Nucleus accumbens (tissue), 56 donors: ENCODE measurements at regions not wholly inside any gene's neighbourhood (a gene's known extent, or its start where the extent isn't known, plus 50 kb on each side); places are given as distances from the start of the nearest gene placed in this dataset.
"Not testable (repeated sequence)": the region's sequence is repeated elsewhere in the genome, so short reads cannot be mapped to it uniquely, and the experiment has no call there.

ENCODE experiments used
- DNase-seq, 56 donors: peaks; one replicate each; lab custom pipeline; 2025; lab: John Stamatoyannopoulos, UW

DNA sequence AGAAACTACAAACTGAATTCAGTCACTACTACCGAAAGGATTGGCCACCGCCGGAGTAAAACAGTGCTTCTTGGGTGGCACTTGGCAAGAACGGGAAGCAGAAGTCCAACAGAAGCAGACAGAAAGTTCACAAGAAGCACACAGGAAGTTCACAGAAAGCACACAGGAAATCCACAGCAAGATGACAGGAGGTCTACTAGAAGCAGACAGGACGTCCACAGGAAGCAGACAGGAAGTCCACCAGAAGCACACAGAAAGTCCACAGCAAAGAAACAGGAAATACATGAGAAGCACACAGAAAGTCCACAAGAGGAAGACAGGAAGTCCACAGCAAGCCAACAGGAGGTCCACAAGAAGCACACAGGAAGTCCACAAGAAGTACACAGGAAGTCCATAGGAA, 399.2 kb upstream of the AUTS2 start:
- DNase-seq = no peak

DNA sequence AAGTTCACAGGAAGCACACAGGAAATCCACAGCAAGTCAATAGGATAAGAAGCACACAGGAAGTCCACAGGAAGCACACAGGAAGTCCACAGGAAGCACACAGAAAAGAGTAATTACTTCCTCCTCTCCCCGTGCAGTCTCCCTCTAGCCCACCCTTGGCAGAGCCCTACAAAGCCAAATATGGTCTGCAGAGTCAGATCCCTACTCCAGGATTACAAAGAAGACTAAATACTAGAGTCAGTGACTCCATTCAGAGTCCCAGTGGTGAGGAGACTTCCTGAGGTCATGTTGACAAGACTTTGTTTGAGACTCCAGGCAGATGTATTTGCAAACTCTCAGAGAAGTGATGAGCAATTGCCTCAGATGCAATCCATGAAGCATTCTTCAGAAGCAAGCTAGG, 398.6 kb upstream of the AUTS2 start:
- DNase-seq = no peak

DNA sequence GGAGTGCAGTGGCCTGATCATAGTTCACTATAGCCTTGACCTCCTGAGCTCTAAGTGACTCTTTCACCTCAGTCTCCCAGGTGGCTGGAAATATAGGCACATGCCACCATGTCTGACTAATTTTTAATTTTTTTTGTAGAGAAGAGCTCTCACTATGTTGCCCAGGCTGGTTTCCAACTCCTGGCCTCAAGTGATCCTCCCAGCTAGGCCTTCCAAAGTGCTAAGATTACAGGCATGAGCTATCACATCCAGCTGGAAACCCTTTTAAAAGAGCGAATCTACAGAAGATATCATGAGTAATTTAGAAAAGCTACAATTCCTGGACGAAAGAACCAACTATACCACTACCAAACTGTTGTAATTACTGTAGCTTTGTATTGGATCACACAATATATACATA, 394.4 kb upstream of the AUTS2 start:
- no peak for DNase-seq

GRCh38 chr7:69204943-69205342, 393.3 kb upstream of the AUTS2 start:
- DNase-seq = no peak

GRCh38 chr7:69205581-69205980, 392.7 kb upstream of the AUTS2 start:
- DNase-seq = no peak

DNA sequence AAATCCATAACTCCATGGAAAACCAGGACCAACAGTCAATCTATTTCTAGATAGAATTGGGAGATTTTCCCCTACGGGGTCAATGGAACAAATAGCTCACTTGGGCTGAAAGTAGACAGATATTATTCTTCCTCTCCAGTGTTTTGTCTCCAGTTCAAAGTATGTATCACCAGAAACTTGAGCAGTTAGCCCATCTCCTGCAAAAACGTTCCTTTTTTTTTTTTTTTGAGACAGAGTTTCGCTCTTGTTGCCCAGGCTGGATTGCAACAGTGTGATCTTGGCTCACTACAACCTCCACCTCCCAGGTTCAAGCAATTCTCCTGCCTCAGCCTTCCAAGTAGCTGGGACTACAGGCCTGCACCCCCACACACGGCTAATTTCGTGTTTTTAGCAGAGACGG, 390.0 kb upstream of the AUTS2 start:
- DNase-seq = no peak

- no peak for DNase-seq
Measured at GRCh38 chr7:69208848-69209247, 389.4 kb upstream of the AUTS2 start.

DNA sequence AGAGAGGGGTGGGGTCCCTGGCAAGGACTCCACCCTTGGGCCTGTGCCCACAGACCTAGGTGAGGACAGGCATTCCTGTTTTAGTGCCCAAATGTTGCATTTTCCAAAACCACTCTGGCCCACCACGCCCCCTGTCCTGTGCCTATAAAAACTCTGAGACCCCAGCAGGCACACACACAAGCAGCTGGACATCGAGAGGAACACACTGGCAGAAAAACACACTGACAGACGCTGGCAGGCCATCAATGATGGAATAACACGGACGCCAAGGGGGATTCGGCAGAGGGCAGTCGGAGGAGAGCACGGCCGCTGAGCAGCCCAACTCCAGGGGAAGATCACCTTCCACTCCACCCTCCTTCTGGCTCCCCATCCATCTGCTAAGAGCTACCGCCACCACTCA, 386.9 kb upstream of the AUTS2 start:
- DNase-seq = no peak

GRCh38 chr7:69211739-69212138, 386.5 kb upstream of the AUTS2 start:
- DNase-seq = no peak

DNA sequence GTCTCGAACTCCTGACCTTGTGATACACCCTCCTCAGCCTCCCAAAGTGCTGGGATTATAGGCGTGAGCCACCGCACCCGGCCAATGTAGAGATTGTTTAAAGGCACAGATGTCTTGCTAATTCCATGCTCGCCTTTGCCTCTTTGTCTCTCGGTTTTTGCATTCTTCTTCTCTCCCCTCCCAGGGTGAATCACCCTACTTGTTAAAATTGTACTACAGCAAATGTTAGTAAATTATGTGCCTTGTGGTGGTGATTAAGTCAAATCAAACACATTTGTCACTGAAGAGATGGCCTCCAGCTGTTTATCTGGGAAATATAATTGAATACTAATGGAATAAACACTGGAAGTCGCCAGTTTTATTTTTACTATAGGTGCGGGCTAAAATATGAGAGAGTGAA, 384.4 kb upstream of the AUTS2 start:
- no peak for DNase-seq

- not testable (repeated sequence) for DNase-seq
Measured at GRCh38 chr7:69215516-69215915, 382.8 kb upstream of the AUTS2 start.

- no peak for DNase-seq
Measured at GRCh38 chr7:69217516-69218350, 380.5 kb upstream of the AUTS2 start.

- DNase-seq = no peak
Measured at GRCh38 chr7:69218576-69218975, 379.7 kb upstream of the AUTS2 start.

GRCh38 chr7:69219381-69219780, 378.9 kb upstream of the AUTS2 start:
- no peak for DNase-seq

DNA sequence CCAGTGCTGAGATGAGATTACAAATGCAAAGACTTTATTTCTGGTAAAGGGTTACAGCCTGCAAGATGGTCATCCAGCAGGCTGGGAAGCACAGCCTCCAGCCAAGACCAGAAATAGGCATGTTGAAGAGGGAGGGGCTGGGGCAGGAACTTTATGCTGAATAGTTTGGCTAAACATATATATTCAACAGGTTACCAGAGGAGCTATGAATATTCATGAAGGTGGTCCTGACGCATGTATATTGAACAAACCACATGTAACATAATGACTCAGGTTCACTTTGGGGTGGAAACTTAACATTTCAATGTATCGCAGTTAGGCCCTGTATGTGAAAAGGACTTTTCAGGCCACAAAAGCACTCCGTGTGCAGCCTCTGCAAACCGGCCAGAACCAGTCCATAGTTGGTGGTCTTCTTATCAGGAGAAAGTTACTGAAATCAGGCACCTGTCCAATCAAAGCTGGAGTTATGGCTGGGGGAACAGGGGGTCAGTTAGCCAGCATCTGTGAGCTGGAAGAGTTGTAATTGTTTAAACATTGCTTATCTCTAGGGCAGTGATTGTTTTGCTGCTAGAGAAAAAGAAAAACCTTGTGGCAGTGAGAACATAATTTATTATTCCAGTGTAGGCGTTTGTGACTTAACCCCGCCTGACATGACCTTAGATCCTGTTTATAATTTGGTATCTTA, 372.9 kb upstream of the AUTS2 start:
- DNase-seq = no peak

GRCh38 chr7:69228212-69228811, 370.0 kb upstream of the AUTS2 start:
- DNase-seq = no peak

DNA sequence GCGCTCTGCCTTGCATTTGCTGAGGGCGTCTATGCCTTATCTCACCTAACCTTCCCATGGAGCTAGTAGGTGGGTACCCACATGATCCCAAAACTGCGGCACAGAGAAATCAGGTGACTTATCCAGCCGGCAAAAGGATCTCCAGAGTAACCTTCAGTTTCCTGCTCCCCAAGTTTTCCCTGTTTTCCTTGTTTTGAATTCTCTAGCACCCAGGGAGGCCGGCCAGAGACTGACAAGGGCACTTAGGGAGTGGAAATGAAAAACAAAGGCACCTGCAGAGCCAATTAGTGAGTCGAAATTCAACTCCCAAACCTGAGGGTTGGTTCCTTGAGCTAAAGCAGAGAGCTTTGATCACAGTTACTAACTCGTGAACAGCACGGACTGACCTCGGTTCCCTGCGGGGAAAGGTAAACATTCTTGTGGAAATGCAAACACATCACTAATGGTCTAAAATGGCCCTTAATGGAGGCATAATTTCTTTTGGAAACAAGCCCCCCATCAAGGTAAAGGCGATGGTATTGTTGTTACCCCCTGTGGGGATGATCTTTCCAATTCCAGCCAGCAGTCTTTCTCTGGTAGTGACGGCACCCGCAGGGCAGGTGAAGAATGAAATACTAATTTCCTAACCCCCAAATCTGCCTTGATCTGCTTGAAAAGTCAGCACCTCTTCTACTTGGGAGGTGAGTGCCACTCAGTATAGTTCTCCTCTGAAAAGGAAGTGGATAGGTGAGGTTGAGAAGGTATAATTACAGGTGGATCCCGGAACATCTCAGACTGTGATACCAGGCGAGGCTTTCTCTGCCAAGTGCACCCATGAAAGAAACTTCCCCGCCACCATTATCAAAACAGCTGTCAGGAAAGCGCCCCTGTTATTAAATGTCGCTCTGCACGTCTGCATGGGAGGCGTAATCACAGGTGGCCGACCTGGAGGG, 365.6 kb upstream of the AUTS2 start:
- DNase-seq = no peak

- DNase-seq = no peak
Measured at GRCh38 chr7:69237541-69237940, 360.7 kb upstream of the AUTS2 start.

DNA sequence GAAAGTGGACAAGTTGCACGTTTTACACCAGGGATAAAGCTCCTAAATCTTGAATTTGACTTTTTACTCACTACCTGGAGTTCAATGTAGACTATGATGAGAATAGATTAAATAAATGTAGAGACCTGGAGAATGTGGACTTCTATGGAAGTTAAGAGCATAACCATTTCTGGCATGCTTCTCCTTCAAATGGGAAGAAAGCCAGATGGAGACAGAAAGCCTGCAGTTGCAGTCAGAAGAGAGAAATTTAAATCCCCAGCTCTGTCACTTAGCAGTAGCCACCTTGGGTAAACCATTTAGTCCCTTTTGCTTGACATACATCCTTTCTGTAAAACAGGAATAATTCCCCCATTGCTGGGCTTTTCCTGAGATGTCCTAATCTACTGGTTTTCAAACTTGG, 355.3 kb upstream of the AUTS2 start:
- DNase-seq = no peak

- no peak for DNase-seq
Measured at GRCh38 chr7:69244701-69245100, 353.6 kb upstream of the AUTS2 start.

DNA sequence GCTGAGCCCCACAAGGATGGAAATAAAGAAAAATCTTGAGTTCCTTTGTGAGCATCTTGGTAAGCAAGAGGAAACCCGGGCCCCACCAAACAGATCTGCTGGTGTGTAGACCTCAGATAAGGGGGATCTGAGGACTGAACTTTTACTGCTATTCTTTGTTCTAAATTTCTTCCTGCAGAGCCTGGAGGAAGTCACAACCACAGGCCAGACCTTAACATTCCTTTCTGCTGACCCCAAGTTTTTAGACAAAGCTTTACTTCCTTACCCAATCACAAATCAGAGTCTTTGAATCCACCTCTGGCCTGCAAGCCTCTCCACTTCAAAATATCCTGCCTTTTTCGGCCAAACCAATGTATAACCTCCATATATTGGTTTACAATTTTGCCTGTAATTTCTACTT, 352.6 kb upstream of the AUTS2 start:
- peak in 2 of 56 donors; percentile 7 to 10 for DNase-seq
